ENCODE measurements at regions not wholly inside any gene's neighbourhood (a gene's known extent, or its start where the extent isn't known, plus 50 kb on each side); places are given as distances from the start of the nearest gene placed in this dataset.

GRCh38 chr1:5296095-5296494 lies 641.7 kb downstream of the AJAP1 start:
- no peaks in the 10 kb centered on the region for H3K4me1 ChIP-seq (ENCODE audit: control insufficient read depth, low read length)
- H3K9me2 ChIP-seq (replicated peaks; ENCODE audit: control insufficient read depth, low read length), result no peaks in the 10 kb centered on the region
- H3K36me3 ChIP-seq (ENCODE audit: control insufficient read depth, low read length), result no peaks in the 10 kb centered on the region
- TF ChIP-seq, protein P1, sequence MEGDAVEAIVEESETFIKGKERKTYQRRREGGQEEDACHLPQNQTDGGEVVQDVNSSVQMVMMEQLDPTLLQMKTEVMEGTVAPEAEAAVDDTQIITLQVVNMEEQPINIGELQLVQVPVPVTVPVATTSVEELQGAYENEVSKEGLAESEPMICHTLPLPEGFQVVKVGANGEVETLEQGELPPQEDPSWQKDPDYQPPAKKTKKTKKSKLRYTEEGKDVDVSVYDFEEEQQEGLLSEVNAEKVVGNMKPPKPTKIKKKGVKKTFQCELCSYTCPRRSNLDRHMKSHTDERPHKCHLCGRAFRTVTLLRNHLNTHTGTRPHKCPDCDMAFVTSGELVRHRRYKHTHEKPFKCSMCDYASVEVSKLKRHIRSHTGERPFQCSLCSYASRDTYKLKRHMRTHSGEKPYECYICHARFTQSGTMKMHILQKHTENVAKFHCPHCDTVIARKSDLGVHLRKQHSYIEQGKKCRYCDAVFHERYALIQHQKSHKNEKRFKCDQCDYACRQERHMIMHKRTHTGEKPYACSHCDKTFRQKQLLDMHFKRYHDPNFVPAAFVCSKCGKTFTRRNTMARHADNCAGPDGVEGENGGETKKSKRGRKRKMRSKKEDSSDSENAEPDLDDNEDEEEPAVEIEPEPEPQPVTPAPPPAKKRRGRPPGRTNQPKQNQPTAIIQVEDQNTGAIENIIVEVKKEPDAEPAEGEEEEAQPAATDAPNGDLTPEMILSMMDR (IDR thresholded peaks at IDR 0.05; ENCODE audit: low read depth, low read length, poor library complexity, severe bottlenecking), result no peak
- no peak for TF ChIP-seq EZH2phosphoT487 (IDR thresholded peaks at IDR 0.05; ENCODE audit: borderline replicate concordance, low read length)
- H3K79me2 ChIP-seq (ENCODE audit: control insufficient read depth, low read length), result no peaks in the 10 kb centered on the region
- H3F3A ChIP-seq (ENCODE audit: control insufficient read depth, insufficient read depth), result no peaks in the 10 kb centered on the region
- no peaks in the 10 kb centered on the region for H3K27me3 ChIP-seq (ENCODE audit: control insufficient read depth, low read length)
- no peak overlapping the region for H3K4me2 ChIP-seq (ENCODE audit: low read length)
- H3K9me3 ChIP-seq (ENCODE audit: control insufficient read depth, insufficient read depth, low read length), result no peaks in the 10 kb centered on the region
- no peaks in the 10 kb centered on the region for H4K20me1 ChIP-seq (ENCODE audit: control insufficient read depth, insufficient read depth, low read depth, low read length)
- H3K27ac ChIP-seq (ENCODE audit: low read depth, low read length), result no peak overlapping the region
- H3K4me3 ChIP-seq (ENCODE audit: low read length), result no peak overlapping the region

GRCh38 chr1:5291889-5292288 lies 637.5 kb downstream of the AJAP1 start:
- Histone ChIP-seq H4K20me1 (ENCODE audit: control insufficient read depth, insufficient read depth, low read depth, low read length) (no peaks in the 10 kb centered on the region), H3K4me1 (ENCODE audit: control insufficient read depth, low read length) (no peaks in the 10 kb centered on the region), H3K9me2 (replicated peaks; ENCODE audit: control insufficient read depth, low read length) (no peaks in the 10 kb centered on the region), H3F3A (ENCODE audit: control insufficient read depth, insufficient read depth) (no peaks in the 10 kb centered on the region), H3K4me3 (ENCODE audit: low read length) (no peak overlapping the region), H3K79me2 (ENCODE audit: control insufficient read depth, low read length) (no peaks in the 10 kb centered on the region), H3K9me3 (ENCODE audit: control insufficient read depth, insufficient read depth, low read length) (no peaks in the 10 kb centered on the region), H3K27me3 (ENCODE audit: control insufficient read depth, low read length) (no peaks in the 10 kb centered on the region), H3K36me3 (ENCODE audit: control insufficient read depth, low read length) (no peaks in the 10 kb centered on the region), H3K27ac (ENCODE audit: low read depth, low read length) (no peak overlapping the region), H3K4me2 (ENCODE audit: low read length) (no peak overlapping the region)
- no peak for TF ChIP-seq EZH2phosphoT487 (IDR thresholded peaks at IDR 0.05; ENCODE audit: borderline replicate concordance, low read length)
- TF ChIP-seq, protein P1 (IDR thresholded peaks at IDR 0.05; ENCODE audit: low read depth, low read length, poor library complexity, severe bottlenecking), result no peak

GRCh38 chr1:5287178-5288150 lies 633.1 kb downstream of the AJAP1 start:
- Histone ChIP-seq H3K4me1 (ENCODE audit: control insufficient read depth, low read length) (no peaks in the 10 kb centered on the region), H3F3A (ENCODE audit: control insufficient read depth, insufficient read depth) (no peaks in the 10 kb centered on the region), H3K36me3 (ENCODE audit: control insufficient read depth, low read length) (no peaks in the 10 kb centered on the region), H3K79me2 (ENCODE audit: control insufficient read depth, low read length) (no peaks in the 10 kb centered on the region), H3K9me2 (replicated peaks; ENCODE audit: control insufficient read depth, low read length) (no peaks in the 10 kb centered on the region), H3K27me3 (ENCODE audit: control insufficient read depth, low read length) (no peaks in the 10 kb centered on the region), H3K9me3 (ENCODE audit: control insufficient read depth, insufficient read depth, low read length) (no peaks in the 10 kb centered on the region), H4K20me1 (ENCODE audit: control insufficient read depth, insufficient read depth, low read depth, low read length) (no peaks in the 10 kb centered on the region), H3K4me2 (ENCODE audit: low read length) (no peak overlapping the region), H3K27ac (ENCODE audit: low read depth, low read length) (no peak overlapping the region), H3K4me3 (ENCODE audit: low read length) (no peak overlapping the region)
- TF ChIP-seq, protein P1 (IDR thresholded peaks at IDR 0.05; ENCODE audit: low read depth, low read length, poor library complexity, severe bottlenecking), result no peak
- TF ChIP-seq EZH2phosphoT487 (IDR thresholded peaks at IDR 0.05; ENCODE audit: borderline replicate concordance, low read length), result no peak

All from DOHH2 (cell line).